Stimulated activated CD4-positive, alpha-beta T cell treated with anti-CD3 and anti-CD28 coated beads, Interleukin-2, amount 100 ng/mL, for 24 hours (primary cell): ENCODE measurements at regions not wholly inside any gene's neighbourhood (a gene's known extent, or its start where the extent isn't known, plus 50 kb on each side); places are given as distances from the start of the nearest gene placed in this dataset.

Experiments
- DNase-seq, 2 donors: peaks; one replicate each; pipeline ENCODE4 v3.0.0-alpha.2; 2020

DNA sequence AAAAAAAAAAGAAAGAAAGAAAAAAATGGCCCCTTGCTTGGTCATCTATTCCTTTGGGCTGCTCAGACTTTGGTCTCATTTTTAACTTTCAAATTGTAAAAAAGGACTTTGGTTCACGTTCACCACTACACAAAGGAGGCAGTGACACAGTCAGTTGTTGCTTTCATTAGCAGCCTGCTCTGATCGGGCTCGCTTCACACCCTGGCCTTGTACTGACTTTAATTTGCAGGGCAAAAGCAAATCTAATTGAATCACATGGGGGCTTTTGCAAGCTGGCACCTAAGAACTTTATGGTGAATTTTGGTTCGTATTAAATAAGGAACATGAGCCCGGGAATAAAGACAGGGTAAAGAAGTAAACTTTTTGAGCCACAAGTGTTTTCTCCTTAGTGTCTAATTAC lies 103.6 kb upstream of the CDH11 start:
- DNase-seq: no peak

- no peak for DNase-seq
These were observed 103.1 kb upstream of the CDH11 start for GRCh38 chr16:65224994-65225393.

- no peak for DNase-seq
These were observed 102.6 kb upstream of the CDH11 start for GRCh38 chr16:65224471-65224870.

DNA sequence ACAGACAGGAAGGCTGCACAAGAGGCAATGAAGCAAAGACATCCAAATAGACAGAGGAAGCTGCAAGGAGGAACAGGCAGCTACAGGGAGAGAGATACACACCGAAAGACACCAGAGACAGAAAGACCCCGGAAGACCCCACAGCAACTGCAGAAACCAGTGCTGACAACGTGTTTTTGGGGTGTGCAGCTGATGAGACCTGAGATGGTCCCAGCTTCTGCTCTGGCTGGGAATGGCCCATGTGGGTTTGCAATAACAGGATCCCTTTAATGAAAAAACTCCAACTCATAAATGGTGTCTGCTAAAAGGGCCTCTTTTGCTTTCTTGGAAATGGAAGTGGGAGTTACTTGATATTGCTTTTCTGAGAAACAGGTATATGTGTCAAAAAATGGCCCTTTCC lies 101.5 kb upstream of the CDH11 start:
- DNase-seq: no peak

- DNase-seq: no peak
These were observed 100.7 kb upstream of the CDH11 start for GRCh38 chr16:65222536-65222935.

DNA sequence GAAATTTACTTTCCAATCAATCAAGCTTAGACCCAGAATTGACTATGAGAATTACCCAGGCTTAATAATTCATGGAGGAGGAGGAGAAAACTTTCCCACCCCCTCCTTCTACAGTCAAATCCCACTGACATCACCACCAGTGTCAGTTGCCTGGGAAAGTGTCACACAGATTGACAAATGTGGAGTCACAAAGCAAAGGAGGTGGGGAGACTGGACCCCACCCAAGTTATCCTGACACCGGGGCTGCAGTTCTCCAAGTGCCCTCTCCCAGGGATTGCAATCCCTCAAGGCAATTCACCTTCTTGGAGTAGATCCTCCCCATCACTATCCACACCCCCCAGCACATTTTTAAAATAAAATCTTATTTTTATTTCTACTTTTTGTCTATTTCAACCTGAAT lies 100.2 kb upstream of the CDH11 start:
- DNase-seq: no peak

GRCh38 chr16:65219786-65220185 lies 97.9 kb upstream of the CDH11 start:
- no peak for DNase-seq

GRCh38 chr16:65218348-65218747 lies 96.5 kb upstream of the CDH11 start:
- DNase-seq: no peak

GRCh38 chr16:65213866-65214595 lies 92.2 kb upstream of the CDH11 start:
- DNase-seq: no peak

- DNase-seq: no peak
These were observed 90.9 kb upstream of the CDH11 start for GRCh38 chr16:65212791-65213190.

- no peak for DNase-seq
These were observed 90.4 kb upstream of the CDH11 start for GRCh38 chr16:65212240-65212639.

GRCh38 chr16:65202461-65202860 lies 80.6 kb upstream of the CDH11 start:
- no peak for DNase-seq

DNA sequence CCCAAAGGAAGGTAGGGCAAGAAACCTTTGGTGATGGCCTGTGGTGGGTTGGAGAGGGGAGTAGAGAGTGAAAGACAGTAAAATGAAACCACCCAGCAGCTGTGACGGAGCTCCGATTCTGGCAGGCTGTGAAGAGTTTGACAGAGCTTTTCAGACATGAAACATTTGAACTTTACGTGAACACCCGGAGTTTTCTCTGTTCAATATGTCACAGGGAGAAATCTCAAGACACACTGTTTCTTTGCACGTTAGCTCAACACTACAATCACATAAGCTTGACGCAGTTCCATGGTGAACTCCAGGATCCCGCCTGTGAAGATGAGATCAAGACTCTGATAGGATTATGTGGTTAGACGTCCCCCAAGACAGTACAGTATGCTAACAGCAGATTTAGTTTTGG lies 79.6 kb upstream of the CDH11 start:
- no peak for DNase-seq

DNA sequence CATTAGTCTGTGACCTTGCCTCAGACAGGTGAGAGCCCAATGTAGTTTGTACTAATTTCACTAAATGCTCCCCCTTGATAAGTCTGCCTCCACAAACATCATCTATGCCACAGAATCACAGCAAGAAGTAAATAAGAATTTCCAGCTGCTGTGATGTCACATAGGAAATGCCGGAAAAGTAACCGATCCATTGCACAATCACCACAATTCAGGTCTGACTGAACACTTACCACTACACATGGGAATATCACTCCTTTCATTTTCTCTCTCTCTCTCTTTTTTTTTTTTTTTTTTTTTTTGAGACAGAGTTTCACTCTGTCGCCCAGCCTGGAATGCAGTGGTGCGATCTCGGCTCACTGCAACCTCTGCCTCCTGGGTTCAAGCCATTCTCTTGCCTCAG lies 79.0 kb upstream of the CDH11 start:
- DNase-seq: no peak

- DNase-seq: no peak
These were observed 78.4 kb upstream of the CDH11 start for GRCh38 chr16:65200156-65200773.

DNA sequence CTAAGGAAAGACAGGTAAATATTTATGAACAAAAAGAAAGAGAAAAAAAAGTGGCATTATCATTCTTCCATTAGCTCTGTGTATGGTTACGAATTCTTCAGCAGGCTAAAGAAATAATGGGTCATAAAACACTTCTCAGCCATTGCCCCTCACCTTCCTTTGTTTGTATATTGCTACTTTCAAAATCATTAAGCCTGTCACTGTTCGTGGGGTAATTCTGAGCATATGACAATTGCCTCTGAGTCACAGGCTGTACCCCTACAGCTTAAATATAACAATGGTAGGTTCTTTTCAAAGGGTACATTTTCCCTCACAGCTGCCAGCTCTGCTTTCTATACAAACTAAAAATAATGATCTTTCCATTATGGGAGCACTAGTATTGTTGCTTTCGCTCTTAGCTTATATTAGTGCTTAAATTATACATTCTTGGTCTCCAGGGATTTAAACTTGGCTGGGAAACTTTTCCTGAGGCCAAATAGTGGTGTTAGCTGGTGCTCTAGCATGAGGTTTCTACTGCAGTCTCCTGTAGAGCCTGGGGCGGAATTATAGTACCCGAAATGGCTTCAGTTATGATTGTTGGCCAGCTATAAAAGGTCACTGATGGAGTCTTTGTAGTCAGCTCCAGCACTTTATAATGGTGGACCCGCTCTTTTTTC lies 74.7 kb upstream of the CDH11 start:
- DNase-seq: no peak

DNA sequence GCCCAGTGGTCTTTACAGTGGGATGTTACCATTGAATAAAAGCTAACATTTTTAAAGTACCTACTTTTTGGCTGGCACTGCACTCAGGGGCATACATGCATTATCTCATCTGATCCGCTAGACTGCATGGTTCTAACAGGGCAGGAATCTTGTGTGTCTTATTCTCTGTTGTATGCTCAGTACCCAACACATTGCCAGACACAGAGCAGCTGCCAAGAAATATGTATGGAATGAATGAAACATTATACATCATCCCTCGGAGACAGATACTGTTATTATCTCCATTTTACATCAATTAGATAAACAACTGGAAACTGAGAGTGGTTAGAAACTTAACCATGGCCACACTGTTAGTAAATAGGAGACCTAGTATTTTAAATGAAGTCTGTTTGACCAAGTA lies 74.1 kb upstream of the CDH11 start:
- DNase-seq: no peak

DNA sequence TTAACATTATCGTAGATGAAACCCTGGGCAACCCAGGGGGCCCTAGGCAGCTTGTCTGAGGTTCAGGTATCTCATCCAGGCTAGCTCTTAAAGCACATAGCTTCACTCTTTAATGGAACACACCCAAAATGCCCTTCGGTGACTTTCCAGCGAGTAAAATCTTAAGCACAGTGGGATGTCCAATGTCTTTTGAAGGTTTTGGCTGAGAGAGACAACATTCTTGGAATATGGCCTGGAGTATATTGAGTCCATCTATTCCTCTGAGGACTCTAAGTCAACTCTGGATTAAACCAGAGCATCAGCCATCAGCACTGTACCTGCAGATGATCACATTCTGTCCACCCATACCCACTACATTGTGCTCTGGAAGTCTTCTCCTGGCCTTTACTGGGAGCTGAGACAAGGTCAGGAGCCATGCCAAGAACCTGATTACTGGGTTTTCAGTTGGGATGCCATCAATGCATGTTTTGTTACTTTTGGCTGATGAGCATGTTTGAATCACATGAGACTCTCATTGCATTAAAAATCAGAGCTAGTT lies 63.4 kb upstream of the CDH11 start:
- no peak for DNase-seq

GRCh38 chr16:65181071-65181561 lies 59.3 kb upstream of the CDH11 start:
- DNase-seq: no peak

- DNase-seq: no peak
These were observed 56.3 kb upstream of the CDH11 start for GRCh38 chr16:65178151-65178550.

DNA sequence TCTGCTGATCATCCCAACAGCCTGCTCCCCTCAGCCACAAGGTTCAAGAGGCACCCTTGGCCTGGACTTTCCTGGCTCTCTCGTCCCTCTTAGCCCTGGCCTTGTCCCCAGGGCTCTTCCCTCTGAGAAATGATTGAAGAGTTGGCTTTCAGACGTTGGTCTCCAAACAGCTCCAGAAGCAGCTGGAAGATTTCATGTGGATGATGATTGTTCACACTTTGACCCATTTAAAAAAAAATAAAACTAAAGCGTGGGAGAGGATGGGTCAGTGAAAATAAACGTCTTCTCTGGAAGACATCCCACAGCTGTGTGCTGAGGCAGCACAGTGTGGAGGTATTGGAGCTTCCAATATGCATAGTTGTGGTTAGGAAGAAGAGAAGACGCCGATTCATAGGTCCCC lies 54.7 kb upstream of the CDH11 start:
- no peak for DNase-seq

- DNase-seq: no peak
These were observed 50.5 kb upstream of the CDH11 start for GRCh38 chr16:65172356-65172755.
